CD4-positive, alpha-beta T cell treated with Interleukin-12 subunit alpha and Interleukin-12 subunit beta, for 1 hour (primary cell): ENCODE measurements at regions not wholly inside any gene's neighbourhood (a gene's known extent, or its start where the extent isn't known, plus 50 kb on each side); places are given as distances from the start of the nearest gene placed in this dataset.
"Not testable (repeated sequence)": the region's sequence is repeated elsewhere in the genome, so short reads cannot be mapped to it uniquely, and the experiment has no call there.

Source experiments
- DNase-seq: peaks from one replicate; pipeline ENCODE4 v3.0.0-alpha.2; 2020

DNA sequence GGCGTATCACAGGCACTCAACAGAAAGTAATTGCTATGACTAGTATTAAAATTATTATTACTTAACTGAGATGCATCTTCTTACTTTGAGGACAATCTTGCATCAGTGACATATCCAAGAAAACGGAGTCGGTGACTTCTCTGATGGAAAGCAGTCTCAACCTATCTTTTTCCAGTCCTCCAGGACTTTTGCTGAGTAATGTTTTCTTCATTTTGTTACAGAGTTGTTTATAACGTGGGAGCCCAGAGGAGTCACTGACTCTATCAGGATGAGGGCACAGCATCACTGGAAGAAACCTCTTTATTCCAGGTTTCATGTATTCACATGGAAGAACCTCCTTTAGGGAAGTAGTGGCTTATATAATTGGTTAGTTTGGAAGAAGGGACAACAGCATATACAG, 51.5 kb upstream of the MELK start:
- no peak for DNase-seq

DNA sequence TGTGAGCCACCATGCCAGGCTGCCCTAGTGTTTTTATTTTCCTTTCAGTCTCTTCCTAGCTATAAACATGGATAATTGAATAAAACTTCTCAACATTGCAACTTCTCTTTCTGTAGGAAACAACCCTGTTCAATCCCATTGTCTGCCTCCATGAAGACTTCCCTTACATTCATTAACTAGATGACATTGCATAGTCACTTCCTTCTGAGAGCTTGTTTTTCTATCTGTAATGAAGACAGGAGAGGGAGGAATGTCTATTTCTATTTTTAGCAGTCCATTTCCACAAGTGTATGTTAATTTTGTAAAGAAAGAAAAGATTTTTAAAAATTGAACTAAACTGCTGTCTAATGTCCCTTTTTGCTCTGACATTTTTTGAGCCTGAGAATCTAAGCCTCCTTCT, 55.6 kb upstream of the MELK start:
- DNase-seq: no peak

- no peak for DNase-seq
Measured at GRCh38 chr9:36504156-36504555, 68.5 kb upstream of the MELK start.

GRCh38 chr9:36503172-36504088, 69.3 kb upstream of the MELK start:
- no peak for DNase-seq

DNA sequence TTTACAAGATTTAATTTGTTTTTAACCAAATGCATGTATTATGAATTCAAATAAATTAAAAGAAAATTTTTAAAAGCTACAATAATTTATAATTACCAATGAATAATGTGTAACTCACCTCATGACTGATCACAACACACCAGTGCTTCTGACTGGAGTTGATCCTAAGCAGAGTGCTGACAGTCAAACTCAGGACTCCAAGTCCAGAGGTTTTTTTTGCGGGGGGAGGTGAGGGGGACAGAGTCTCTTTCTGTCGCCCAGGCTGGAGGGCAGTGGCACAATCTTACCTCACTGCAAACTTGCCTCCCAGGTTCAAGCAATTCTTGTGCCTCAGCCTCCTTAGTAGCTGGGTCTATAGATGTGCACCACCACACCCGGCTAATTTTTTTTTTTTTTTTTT, 71.0 kb upstream of the MELK start:
- DNase-seq: no peak

GRCh38 chr9:36500931-36501330, 71.8 kb upstream of the MELK start:
- not testable (repeated sequence) for DNase-seq

GRCh38 chr9:36499174-36499890, 73.4 kb upstream of the MELK start:
- no peak for DNase-seq

DNA sequence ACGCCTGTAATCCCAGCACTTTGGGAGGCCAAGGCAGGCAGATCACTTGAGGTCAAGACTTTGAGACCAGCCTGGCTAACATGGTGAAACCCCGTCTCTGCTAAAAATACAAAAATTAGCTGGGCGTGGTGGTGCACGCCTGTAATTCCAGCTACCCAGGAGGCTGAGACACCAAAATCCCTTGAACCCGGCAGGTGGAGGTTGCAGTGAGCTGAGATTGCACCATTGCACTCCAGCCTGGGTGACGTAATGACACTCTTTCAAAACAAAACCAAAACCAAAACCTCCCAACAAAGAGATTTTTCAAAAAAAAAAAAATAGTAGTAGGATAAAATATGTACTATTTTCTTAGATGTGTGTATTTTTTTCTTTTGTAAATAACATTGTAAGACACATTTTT, 79.1 kb upstream of the MELK start:
- peak; percentile 63 for DNase-seq

- DNase-seq: peak; percentile 45
Measured at GRCh38 chr9:36492865-36493264, 79.8 kb upstream of the MELK start.

DNA sequence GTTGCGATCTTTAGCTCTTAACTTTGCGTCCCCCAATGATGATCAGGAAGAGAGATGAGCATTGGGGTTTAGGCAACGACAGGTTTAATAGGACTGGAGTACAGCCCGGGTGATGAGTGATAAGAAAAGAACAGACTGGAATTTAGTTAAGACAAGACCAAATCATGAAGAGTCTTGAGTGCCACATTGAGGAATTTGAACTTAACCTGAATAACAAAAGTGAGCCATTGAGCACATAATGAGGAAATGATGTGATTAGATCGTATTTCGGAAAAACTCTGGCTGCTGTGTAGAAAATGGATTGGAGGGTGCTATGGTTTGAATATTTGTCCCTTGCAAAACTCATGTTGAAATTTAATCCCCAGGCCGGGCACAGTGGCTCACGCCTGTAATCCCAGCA, 83.2 kb upstream of the MELK start:
- DNase-seq: no peak

GRCh38 chr9:36488389-36488756, 84.3 kb upstream of the MELK start:
- no peak for DNase-seq

- peak; percentile 95 for DNase-seq
Measured at GRCh38 chr9:36487482-36488388, 85.0 kb upstream of the MELK start.

DNA sequence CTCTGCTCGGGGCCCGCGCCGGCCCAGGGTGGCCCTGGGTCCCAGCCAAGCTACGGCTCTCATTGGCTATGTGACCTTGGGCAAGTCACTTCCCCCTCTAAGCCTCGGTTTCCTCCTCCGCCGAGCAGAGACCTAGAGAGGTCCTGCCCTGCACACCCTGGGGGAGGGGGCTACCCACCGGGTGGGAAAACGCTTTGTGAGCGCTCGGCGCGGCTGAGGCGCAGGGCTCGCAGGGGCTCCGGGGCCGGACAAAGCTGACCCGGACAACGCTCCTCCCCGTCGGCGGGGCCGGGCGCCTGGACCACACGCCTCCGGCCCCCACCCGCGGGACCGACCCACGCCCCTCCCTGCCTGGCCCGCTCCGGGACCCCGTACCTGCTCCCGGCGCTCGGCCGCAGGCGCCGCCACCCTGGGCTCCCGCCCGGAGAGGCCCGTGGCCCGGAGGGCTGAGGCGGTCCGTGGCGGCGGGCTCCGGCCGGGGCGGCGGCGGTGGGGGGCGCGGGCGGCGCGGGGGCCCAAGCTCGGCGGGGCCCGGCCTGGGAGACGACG, 85.7 kb upstream of the MELK start:
- DNase-seq: peak; percentile 54

GRCh38 chr9:36486329-36486932, 86.3 kb upstream of the MELK start:
- peak; percentile 12 for DNase-seq

DNA sequence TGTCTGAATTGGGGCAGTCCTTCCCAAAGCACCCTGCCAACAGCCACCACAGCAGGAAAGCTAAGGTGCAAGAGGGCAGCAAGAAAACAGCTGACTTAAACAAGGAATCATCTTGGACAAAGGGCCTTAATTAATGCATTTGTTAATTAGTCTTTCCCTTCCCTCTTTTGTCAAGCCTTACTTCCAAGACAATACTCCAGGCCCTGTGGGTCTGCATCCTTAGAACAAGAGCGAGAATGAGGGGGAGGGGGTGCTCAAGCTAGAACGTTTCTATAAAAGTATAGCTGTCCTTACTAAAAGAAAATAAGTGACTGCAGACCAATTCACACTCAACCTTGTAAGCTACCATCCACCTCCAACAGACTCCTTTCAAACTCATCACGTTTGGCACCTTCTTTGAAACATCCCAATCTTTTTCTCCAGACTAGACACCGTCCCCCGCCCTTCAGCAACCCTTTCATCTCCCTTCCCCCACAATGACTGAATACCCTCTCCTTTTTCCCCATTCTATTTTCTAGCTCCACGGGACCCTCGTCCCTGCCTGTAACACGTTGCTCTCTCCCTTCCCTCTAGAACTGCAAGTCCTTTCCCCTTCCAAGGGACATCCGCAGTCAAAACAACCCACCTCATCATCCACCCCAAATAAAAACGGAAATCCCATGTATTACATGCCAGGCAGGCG, 85.7 kb upstream of the RNF38 start:
- DNase-seq: no peak

DNA sequence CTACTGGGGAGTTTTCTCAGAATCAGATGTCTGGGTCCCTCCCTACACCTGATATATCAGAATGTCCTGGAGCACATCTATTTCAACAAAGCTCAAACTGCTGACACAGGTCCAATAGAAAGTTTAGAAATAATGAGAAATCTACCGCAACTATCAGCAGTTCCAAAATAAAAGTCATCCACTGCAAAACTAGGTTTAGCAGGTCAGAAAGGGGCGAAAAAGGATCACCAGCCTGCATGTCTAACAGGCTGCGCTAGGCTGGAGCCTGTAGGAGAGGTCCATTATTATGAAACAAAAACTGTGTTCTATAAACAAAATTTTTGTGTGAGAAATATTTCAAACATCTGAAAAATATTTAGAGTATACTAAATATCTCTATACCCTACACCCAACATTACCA, 84.1 kb upstream of the RNF38 start:
- DNase-seq: no peak

- DNase-seq: no peak
Measured at GRCh38 chr9:36479101-36479500, 79.0 kb upstream of the RNF38 start.

- DNase-seq: no peak
Measured at GRCh38 chr9:36471359-36471758, 71.3 kb upstream of the RNF38 start.

DNA sequence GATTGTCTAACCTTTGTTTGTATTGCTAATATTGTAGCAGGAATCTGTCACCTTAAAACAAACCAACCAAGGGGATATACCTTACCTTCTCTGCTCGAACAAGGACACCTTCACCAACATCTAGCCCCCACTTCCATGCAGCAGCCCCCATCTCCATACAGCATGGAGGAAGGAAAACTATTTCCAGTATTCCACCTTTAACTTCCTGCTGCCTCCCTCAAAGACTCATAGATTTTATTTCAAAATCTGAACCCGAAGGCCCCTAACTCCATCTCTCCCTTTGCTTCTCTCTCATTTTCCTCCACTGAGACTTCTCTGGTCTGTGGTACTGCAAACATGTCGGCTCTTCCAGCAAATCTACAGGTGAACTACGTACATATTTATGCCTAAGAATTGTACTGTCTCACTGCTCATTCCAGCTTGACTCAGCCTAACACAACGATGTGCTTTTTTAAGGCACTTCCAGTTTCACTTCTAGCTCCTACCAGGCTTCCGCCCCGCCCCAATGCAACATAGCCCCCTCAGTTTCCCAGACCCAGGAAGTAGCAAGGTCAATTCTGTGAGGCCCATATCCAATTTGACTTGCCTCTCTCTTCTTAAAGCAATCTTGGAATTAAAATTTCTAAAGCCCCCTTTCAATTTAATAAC, 70.7 kb upstream of the RNF38 start:
- DNase-seq: peak; percentile 73

- no peak for DNase-seq
Measured at GRCh38 chr9:36463467-36463866, 63.4 kb upstream of the RNF38 start.

- DNase-seq: no peak
Measured at GRCh38 chr9:36462245-36462644, 62.2 kb upstream of the RNF38 start.
